ENCODE measurements at regions not wholly inside any gene's neighbourhood (a gene's known extent, or its start where the extent isn't known, plus 50 kb on each side); places are given as distances from the start of the nearest gene placed in this dataset.

DNA sequence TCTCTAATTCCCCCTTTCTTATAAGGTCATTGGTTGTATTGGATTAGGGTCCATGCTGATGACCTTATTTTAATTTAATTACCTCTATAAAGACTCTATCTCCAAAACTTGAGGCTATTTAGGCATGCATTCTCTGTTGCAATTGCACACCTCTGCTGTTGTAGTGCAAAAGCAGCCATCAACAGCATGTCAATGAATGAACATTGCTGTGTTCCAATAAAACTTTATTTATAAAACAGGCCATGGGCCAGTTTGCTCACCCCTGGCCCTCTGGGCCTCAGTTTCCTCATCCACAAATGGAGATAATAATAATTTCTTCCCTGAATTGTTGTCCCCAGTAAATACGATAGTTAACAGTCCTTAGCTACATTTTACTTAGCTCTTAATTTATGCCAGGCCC is 100.4 kb upstream of the USP24 start:
- TF ChIP-seq POLR2A (IDR thresholded peaks at IDR 0.05; ENCODE audit: low read depth) (no peak), POLR2AphosphoS5 (IDR thresholded peaks at IDR 0.05) (no peak), EP300 (IDR thresholded peaks at IDR 0.05) (no peak)
- TF ChIP-seq, protein P1, sequence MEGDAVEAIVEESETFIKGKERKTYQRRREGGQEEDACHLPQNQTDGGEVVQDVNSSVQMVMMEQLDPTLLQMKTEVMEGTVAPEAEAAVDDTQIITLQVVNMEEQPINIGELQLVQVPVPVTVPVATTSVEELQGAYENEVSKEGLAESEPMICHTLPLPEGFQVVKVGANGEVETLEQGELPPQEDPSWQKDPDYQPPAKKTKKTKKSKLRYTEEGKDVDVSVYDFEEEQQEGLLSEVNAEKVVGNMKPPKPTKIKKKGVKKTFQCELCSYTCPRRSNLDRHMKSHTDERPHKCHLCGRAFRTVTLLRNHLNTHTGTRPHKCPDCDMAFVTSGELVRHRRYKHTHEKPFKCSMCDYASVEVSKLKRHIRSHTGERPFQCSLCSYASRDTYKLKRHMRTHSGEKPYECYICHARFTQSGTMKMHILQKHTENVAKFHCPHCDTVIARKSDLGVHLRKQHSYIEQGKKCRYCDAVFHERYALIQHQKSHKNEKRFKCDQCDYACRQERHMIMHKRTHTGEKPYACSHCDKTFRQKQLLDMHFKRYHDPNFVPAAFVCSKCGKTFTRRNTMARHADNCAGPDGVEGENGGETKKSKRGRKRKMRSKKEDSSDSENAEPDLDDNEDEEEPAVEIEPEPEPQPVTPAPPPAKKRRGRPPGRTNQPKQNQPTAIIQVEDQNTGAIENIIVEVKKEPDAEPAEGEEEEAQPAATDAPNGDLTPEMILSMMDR (IDR thresholded peaks at IDR 0.05) = no peak

DNA sequence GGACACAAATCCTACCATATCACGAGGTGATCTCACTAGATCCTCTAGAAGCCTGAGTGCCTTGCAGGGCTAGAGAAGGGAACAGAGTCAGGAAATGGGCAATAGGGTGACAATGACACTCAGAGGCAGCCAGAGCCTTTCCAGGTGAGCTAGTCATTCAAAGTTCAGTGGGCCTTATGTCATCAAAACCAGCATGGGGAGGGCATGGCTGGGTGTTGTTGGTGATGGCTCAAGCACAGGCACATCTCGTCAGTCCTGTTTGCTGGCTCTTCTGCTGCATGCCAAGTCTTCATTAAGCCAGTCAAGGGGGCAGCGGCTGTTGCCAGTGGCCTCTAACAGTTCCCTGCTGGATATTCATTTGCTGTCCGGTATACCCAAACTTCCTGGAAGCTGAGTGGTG is 99.6 kb upstream of the USP24 start:
- TF ChIP-seq, protein P1 (IDR thresholded peaks at IDR 0.05) = no peak
- TF ChIP-seq POLR2AphosphoS5 (IDR thresholded peaks at IDR 0.05) (no peak), EP300 (IDR thresholded peaks at IDR 0.05) (no peak), POLR2A (IDR thresholded peaks at IDR 0.05; ENCODE audit: low read depth) (no peak)
- H3K27me3 ChIP-seq = no peaks in the 10 kb centered on the region
- H3K4me1 ChIP-seq = peaks cover 0 to 9% (median 7%) of the 10 kb centered on the region in 4 donors
- H3K9me3 ChIP-seq = no peaks in the 10 kb centered on the region
- no peak overlapping the region for H3K27ac ChIP-seq (replicated peaks in 1 of 4)
- DNase-seq (ENCODE audit: extremely low spot score) = no peak
- no peak overlapping the region for H3K4me3 ChIP-seq
- WGBS = 97% methylated on average over 4 of the region's 4 CpGs
- intact Hi-C loops (cut with DNase I) = no loop called here
- no peaks in the 10 kb centered on the region for H3K36me3 ChIP-seq

More for the DNA sequence above, 100.4 kb upstream of the USP24 start:
- Histone ChIP-seq H3K27ac (replicated peaks in 1 of 4) (no peak overlapping the region), H3K27me3 (no peaks in the 10 kb centered on the region), H3K36me3 (no peaks in the 10 kb centered on the region), H3K4me1 (peaks cover 0 to 9% (median 6%) of the 10 kb centered on the region in 4 donors), H3K9me3 (no peaks in the 10 kb centered on the region), H3K4me3 (no peak overlapping the region)
- no peak for DNase-seq (ENCODE audit: extremely low spot score)
- WGBS = 90% methylated on average over 1 of the region's 1 CpG
- intact Hi-C loops (cut with DNase I) = no loop called here

DNA sequence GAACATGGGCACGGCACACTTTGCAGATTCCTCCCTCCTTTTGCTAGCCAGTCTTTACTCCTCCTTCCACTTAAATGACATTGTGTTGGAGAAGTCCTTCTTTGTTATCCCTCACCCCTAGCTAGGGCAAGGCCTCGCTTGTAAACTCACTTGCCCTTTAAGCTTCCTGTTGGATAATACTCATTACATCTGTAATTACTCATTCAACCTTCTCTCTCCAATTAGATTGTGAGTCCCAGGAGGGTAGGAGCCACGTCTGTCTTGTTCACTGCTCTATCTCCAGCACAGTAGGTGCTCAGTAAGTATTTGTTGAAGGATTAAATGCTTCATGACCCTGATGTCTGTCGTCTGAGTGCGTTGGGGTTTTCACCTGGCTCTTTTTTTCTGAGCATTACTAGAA is 98.7 kb upstream of the USP24 start:
- Histone ChIP-seq H3K27ac (replicated peaks in 1 of 4) (no peak overlapping the region), H3K4me1 (peaks cover 0 to 9% (median 7%) of the 10 kb centered on the region in 4 donors), H3K9me3 (no peaks in the 10 kb centered on the region), H3K27me3 (no peaks in the 10 kb centered on the region), H3K36me3 (no peaks in the 10 kb centered on the region), H3K4me3 (no peak overlapping the region)
- TF ChIP-seq POLR2AphosphoS5 (IDR thresholded peaks at IDR 0.05) (no peak), EP300 (IDR thresholded peaks at IDR 0.05) (no peak), POLR2A (IDR thresholded peaks at IDR 0.05; ENCODE audit: low read depth) (no peak)
- TF ChIP-seq, protein P1 (IDR thresholded peaks at IDR 0.05) = no peak
- 86% methylated on average over 5 of the region's 5 CpGs for WGBS
- intact Hi-C loops (cut with DNase I) = no loop called here
- no peak for DNase-seq (ENCODE audit: extremely low spot score)

DNA sequence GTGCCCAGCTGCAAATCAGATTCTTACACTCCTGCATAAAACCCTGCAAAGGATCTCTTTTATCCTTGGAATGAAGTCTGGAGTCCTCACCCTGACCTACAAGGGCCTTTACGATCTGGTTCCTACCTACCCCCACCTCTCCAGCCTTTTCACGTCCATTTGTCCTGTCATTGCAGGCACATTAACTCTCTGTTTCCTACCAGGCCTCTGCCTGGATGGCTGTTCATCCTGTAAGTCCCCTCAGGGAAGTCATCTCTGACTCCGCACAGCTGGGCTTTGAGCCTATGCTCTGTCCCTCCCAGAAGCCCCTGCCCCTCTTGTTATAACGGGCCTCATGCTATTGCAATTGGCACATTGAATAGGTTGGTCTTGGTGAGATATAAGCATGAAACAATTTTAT is 96.8 kb upstream of the USP24 start:
- DNase-seq (ENCODE audit: extremely low spot score) = no peak
- Histone ChIP-seq H3K27ac (replicated peaks in 1 of 4) (no peak overlapping the region), H3K4me3 (no peak overlapping the region), H3K36me3 (no peaks in the 10 kb centered on the region), H3K27me3 (no peaks in the 10 kb centered on the region), H3K4me1 (peaks cover 0 to 8% (median 0%) of the 10 kb centered on the region in 4 donors), H3K9me3 (no peaks in the 10 kb centered on the region)
- TF ChIP-seq, protein P1 (IDR thresholded peaks at IDR 0.05) = no peak
- TF ChIP-seq POLR2AphosphoS5 (IDR thresholded peaks at IDR 0.05) = no peak
- no peak for TF ChIP-seq EP300 (IDR thresholded peaks at IDR 0.05)
- TF ChIP-seq POLR2A (IDR thresholded peaks at IDR 0.05; ENCODE audit: low read depth) = no peak
- intact Hi-C loops (cut with DNase I) = no loop called here
- WGBS = 85% methylated on average over 4 of the region's 4 CpGs

DNA sequence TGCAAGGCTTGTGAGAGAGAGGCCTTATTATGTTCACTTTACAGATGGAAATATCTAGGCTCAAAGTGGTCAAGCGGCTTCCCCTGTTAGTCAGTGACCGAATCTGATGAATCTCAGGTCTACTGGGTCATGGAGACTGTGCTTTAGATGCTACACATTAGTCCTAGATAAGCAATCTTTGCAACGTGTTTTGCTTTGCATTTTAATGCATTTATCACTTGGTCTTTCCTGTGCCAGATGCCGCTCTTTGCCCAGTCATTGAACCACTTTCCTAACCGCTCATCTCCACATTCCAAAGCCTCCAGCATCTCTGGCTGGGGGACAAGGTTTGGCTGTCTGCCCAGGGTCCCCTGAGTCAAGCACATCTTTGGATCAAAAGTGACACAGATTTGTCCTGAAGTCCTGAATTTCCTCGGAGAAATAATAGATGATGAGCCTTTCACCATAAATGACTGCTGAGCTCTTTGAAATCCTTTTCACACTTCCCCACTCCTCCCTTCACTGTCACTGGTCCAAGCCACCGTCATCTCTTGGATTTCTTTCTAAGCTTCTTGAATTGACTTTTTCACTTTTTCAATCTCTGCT is 96.0 kb upstream of the USP24 start:
- H3K36me3 ChIP-seq = no peaks in the 10 kb centered on the region
- no peak overlapping the region for H3K27ac ChIP-seq (replicated peaks in 1 of 4)
- H3K9me3 ChIP-seq = no peaks in the 10 kb centered on the region
- no peaks in the 10 kb centered on the region for H3K27me3 ChIP-seq
- WGBS = 71% methylated on average over 7 of the region's 7 CpGs
- H3K4me1 ChIP-seq = peaks cover 0 to 8% (median 0%) of the 10 kb centered on the region in 4 donors
- TF ChIP-seq POLR2A (IDR thresholded peaks at IDR 0.05; ENCODE audit: low read depth) (no peak), POLR2AphosphoS5 (IDR thresholded peaks at IDR 0.05) (no peak), EP300 (IDR thresholded peaks at IDR 0.05) (no peak)
- TF ChIP-seq, protein P1 (IDR thresholded peaks at IDR 0.05) = no peak
- H3K4me3 ChIP-seq = no peak overlapping the region
- intact Hi-C loops (cut with DNase I) = no loop called here
- DNase-seq (ENCODE audit: extremely low spot score) = no peak
